ENCODE measurements at regions not wholly inside any gene's neighbourhood (a gene's known extent, or its start where the extent isn't known, plus 50 kb on each side); places are given as distances from the start of the nearest gene placed in this dataset.
"Not testable (repeated sequence)": the region's sequence is repeated elsewhere in the genome, so short reads cannot be mapped to it uniquely, and the experiment has no call there.

- no peak for FAIRE-seq
These were observed 203.2 kb downstream of the MOXD1 start for GRCh38 chr6:132198040-132198439.

GRCh38 chr6:132194529-132194928, 206.7 kb downstream of the MOXD1 start:
- no peak for FAIRE-seq

GRCh38 chr6:132192631-132193030, 208.6 kb downstream of the MOXD1 start:
- no peak for FAIRE-seq

GRCh38 chr6:132190815-132191175, 210.5 kb downstream of the MOXD1 start:
- FAIRE-seq = no peak

GRCh38 chr6:132190097-132190814, 211.0 kb downstream of the MOXD1 start:
- no peak for FAIRE-seq

- FAIRE-seq = no peak
These were observed 212.6 kb downstream of the MOXD1 start for GRCh38 chr6:132188556-132189264.

- FAIRE-seq = no peak
These were observed 213.5 kb downstream of the MOXD1 start for GRCh38 chr6:132187816-132188215.

GRCh38 chr6:132184966-132185365, 216.3 kb downstream of the MOXD1 start:
- FAIRE-seq = not testable (repeated sequence)

- no peak for FAIRE-seq
These were observed 221.3 kb downstream of the MOXD1 start for GRCh38 chr6:132179955-132180354.

GRCh38 chr6:132174919-132175318, 223.7 kb upstream of the CCN2 start:
- FAIRE-seq = no peak

GRCh38 chr6:132168961-132169360, 217.8 kb upstream of the CCN2 start:
- no peak for FAIRE-seq

- FAIRE-seq = no peak
These were observed 217.0 kb upstream of the CCN2 start for GRCh38 chr6:132167929-132168892.

GRCh38 chr6:132166526-132167051, 215.4 kb upstream of the CCN2 start:
- no peak for FAIRE-seq

- no peak for FAIRE-seq
These were observed 214.5 kb upstream of the CCN2 start for GRCh38 chr6:132165677-132166076.

- FAIRE-seq = no peak
These were observed 210.1 kb upstream of the CCN2 start for GRCh38 chr6:132161283-132161682.

GRCh38 chr6:132153221-132153898, 202.2 kb upstream of the CCN2 start:
- no peak for FAIRE-seq

- FAIRE-seq = no peak
These were observed 196.4 kb upstream of the CCN2 start for GRCh38 chr6:132147530-132148011.

- no peak for FAIRE-seq
These were observed 193.3 kb upstream of the CCN2 start for GRCh38 chr6:132144456-132144855.

- no peak for FAIRE-seq
These were observed 192.1 kb upstream of the CCN2 start for GRCh38 chr6:132143258-132143657.

GRCh38 chr6:132142768-132143167, 191.6 kb upstream of the CCN2 start:
- no peak for FAIRE-seq

- no peak for FAIRE-seq
These were observed 191.1 kb upstream of the CCN2 start for GRCh38 chr6:132142308-132142707.

- no peak for FAIRE-seq
These were observed 189.0 kb upstream of the CCN2 start for GRCh38 chr6:132140189-132140588.
